K562 (cell line): ENCODE measurements at regions not wholly inside any gene's neighbourhood (a gene's known extent, or its start where the extent isn't known, plus 50 kb on each side); places are given as distances from the start of the nearest gene placed in this dataset.

ENCODE experiments used
- ATAC-seq: fragments of 200-7000 bp; cut with Tn5 transposase; 3 replicates; pipeline ENCODE4 v1.9.1; 2020; ENCODE audit warnings: moderate library complexity
- BruUV-seq: library from RNA; stranded (reverse); fragments of 400-500 nt; replicated peaks from 2 replicates; lab custom pipeline; 2021; lab: Mats Ljungman, UMichigan
- CTCF ChIA-PET: fragments of 300-600 bp; formaldehyde crosslinking; extraction: SDS; loops from one replicate; lab custom pipeline; 2021; ENCODE audit warnings: low intra/inter-chr PET ratio; lab: Yijun Ruan, JAX
- POLR2A ChIA-PET: fragments of 300-600, 350-650 bp; sonication (Branson Sonifier 250); formaldehyde crosslinking; extraction: SDS; loops from one replicate; lab custom pipeline; 2021; ENCODE audit warnings: antibody characterized with exemption, inconsistent platforms; lab: Yijun Ruan, JAX
- DNase-seq, 4 experiments: peaks; one replicate each; pipeline versions ENCODE4 v3.0.0 to v3.0.0-alpha.2; 2011 to 2018; ENCODE audit warnings: low spot score in 3 of 4, mixed read lengths in 3 of 4; ENCODE audit errors: extremely low read depth in 1 of 4
- FAIRE-seq: peaks from 2 replicates; lab custom pipeline; 2011; peaks lifted over from hg19 to GRCh38; lab: Jason Lieb, UNC
- H2AFZ ChIP-seq: 2 replicates; pipeline ENCODE4 v1.6.0; 2011; ENCODE audit warnings: low read depth, low read length, control low read depth, inconsistent platforms
- H3K27ac ChIP-seq: fragments of 200-600 bp; 3 replicates; pipeline ENCODE4 v1.8.0; 2011; ENCODE audit warnings: low read depth, mild to moderate bottlenecking, control low read depth, inconsistent platforms, low read length, moderate library complexity, mixed read lengths; ENCODE audit errors: extremely low read depth
- H3K27me3 ChIP-seq, 2 experiments: fragments of 300-600 bp in 1 of 2; 2 replicates in 1 of 2; 3 replicates in 1 of 2; pipeline versions ENCODE4 v1.6.0 to v1.8.0; 2011; ENCODE audit warnings: inconsistent platforms in 2 of 2, low read length in 2 of 2, mild to moderate bottlenecking in 1 of 2, mixed read lengths in 1 of 2, moderate library complexity in 1 of 2; ENCODE audit not compliant: control insufficient read depth in 2 of 2, insufficient read depth in 2 of 2
- H3K36me3 ChIP-seq: fragments of 300-600 bp; 3 replicates; pipeline ENCODE4 v1.8.0; 2011; ENCODE audit warnings: mild to moderate bottlenecking, low read length, inconsistent platforms; ENCODE audit not compliant: control insufficient read depth, insufficient read depth
- H3K4me1 ChIP-seq, 2 experiments: fragments of 200-600 bp in 1 of 2; replicated peaks in 1 of 2; 2 replicates in 1 of 2; 3 replicates in 1 of 2; pipeline versions ENCODE4 v1.5.1 to v1.8.0; 2011; ENCODE audit warnings: inconsistent platforms in 2 of 2, low read length in 2 of 2, mild to moderate bottlenecking in 1 of 2, mixed read lengths in 1 of 2, moderate library complexity in 1 of 2; ENCODE audit not compliant: control insufficient read depth in 2 of 2, insufficient read depth in 2 of 2
- H3K4me2 ChIP-seq: 2 replicates; pipeline ENCODE4 v1.6.1; 2011; ENCODE audit warnings: low read length, control low read depth, inconsistent platforms, mixed read lengths; ENCODE audit not compliant: insufficient read depth
- H3K4me3 ChIP-seq: fragments of 200-600 bp; sonication (generic), shearing (Covaris generic); 2 replicates; pipeline ENCODE4 v1.5.1; 2016; ENCODE audit warnings: control low read depth, inconsistent platforms
- H3K79me2 ChIP-seq: fragments of 200-600 bp; 3 replicates; pipeline ENCODE4 v1.8.0; 2011; ENCODE audit warnings: low read length, inconsistent platforms; ENCODE audit not compliant: control insufficient read depth, insufficient read depth
- H3K9ac ChIP-seq, 2 experiments: 2 replicates each; pipeline versions ENCODE4 v1.6.0 to v1.6.1; 2011; ENCODE audit warnings: low read depth in 2 of 2, low read length in 2 of 2, control low read depth in 1 of 2, inconsistent platforms in 1 of 2, mild to moderate bottlenecking in 1 of 2, mixed read lengths in 1 of 2; ENCODE audit not compliant: insufficient read depth in 1 of 2
- H3K9me1 ChIP-seq: one replicate; pipeline ENCODE4 v1.6.0; 2011; ENCODE audit warnings: inconsistent platforms, mild to moderate bottlenecking, low read length, moderate library complexity; ENCODE audit not compliant: control insufficient read depth, insufficient read depth
- H3K9me3 ChIP-seq: replicated peaks from 2 replicates; pipeline ENCODE4 v1.5.1; 2011; ENCODE audit warnings: low read depth, low read length, inconsistent platforms; ENCODE audit not compliant: control insufficient read depth, insufficient read depth
- H4K20me1 ChIP-seq: replicated peaks from 2 replicates; pipeline ENCODE4 v1.6.1; 2011; ENCODE audit warnings: low read length, inconsistent platforms, mixed read lengths; ENCODE audit not compliant: control insufficient read depth, insufficient read depth
- GATA2 ChIP-seq: sonication (generic); formaldehyde crosslinking; IDR thresholded peaks from 2 replicates; pipeline ENCODE4 v1.4.0; 2020; ENCODE audit warnings: mild to moderate bottlenecking, missing genetic modification reagents
- PRPF4 ChIP-seq: fragments of 200-400 bp; formaldehyde crosslinking; IDR thresholded peaks from one replicate; pipeline ENCODE4 v1.6.1; 2017; ENCODE audit warnings: low read length, low read depth, mild to moderate bottlenecking; ENCODE audit not compliant: insufficient read depth, poor library complexity, severe bottlenecking
- TCF7L2 ChIP-seq: fragments of 150-350 bp; IDR thresholded peaks from 2 replicates; pipeline ENCODE4 v1.6.1; 2016; ENCODE audit warnings: low read depth, mild to moderate bottlenecking, low read length, moderate library complexity
- ZNF766 ChIP-seq: fragments of 200-800 bp; sonication (Bioruptor generic); conservative IDR thresholded peaks from 2 replicates; pipeline ENCODE4 v1.6.1; 2016; ENCODE audit warnings: missing genetic modification characterization, missing compliant biosample characterization
- WGBS: fragments of 100-300 bp; shearing (Covaris generic); methylation state at CpG from one replicate; pipeline ENCODE4 v1.1.6; 2016; ENCODE audit warnings: low coverage, mixed read lengths; ENCODE audit not compliant: insufficient coverage; ENCODE audit errors: missing lambda C conversion rate; 5-methylcytosine and 5-hydroxymethylcytosine counted together
- in situ Hi-C: fragments of 300-500 bp; cut with MboI; formaldehyde crosslinking; loops from 4 replicates; pipeline ENCODE4 v1.15.0; 2018; ENCODE audit warnings: inconsistent platforms, mixed read lengths
- intact Hi-C: fragments of 100-400 bp; cut with micrococcal nuclease; formaldehyde crosslinking; loops from 2 replicates; pipeline ENCODE4 v1.14.2; 2022
- TF ChIP-seq, protein P1 (sequence below): sonication (generic); IDR thresholded peaks from 2 replicates; pipeline ENCODE4 v1.6.1; 2016

DNA sequence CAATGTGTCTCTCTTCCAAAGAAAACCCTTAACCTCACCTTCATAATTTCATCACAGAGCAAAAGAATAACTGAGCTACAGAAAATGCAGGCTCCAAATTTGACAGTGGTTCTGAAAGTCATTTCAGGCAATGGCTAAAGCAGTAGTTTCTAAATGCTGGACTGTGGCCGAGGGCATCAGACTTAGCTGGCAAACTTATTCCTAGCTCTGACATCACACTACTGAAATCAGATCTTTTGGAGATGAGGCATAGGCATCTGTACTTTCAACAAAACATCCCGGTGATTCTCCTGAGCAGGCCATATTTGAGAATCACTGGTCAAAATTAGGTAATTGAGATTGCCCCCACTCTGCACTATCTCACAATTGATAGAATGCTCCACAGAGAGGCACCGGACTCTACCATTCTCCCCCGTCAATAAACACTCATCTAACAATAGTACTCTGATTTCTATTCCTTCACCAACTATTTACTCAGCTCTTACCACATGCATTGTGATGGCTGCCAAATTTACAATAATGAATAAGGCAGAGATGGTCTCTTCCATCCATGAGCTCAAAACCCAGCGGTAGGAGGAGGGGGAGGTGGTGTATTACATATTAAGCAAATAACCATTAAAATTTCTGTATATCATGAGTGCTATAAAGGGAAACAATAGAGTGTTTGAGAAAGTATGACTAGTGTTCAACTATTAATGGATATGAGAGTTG is 57.3 kb upstream of the SPRED1 start:
- no peak overlapping the region for H3K9ac ChIP-seq
- H3K27ac ChIP-seq = no peak overlapping the region
- no peaks in the 10 kb centered on the region for H3K9me3 ChIP-seq
- no peak overlapping the region for H2AFZ ChIP-seq
- H4K20me1 ChIP-seq = no peaks in the 10 kb centered on the region
- in situ Hi-C loops = no loop called here
- H3K4me1 ChIP-seq = no peaks in the 10 kb centered on the region
- ChIA-PET CTCF (no interaction called here), POLR2A (no interaction called here)
- intact Hi-C loops = no loop called here
- TF ChIP-seq PRPF4 (no peak), TCF7L2 (no peak), GATA2 (no peak), ZNF766 (no peak)
- TF ChIP-seq, protein P1, sequence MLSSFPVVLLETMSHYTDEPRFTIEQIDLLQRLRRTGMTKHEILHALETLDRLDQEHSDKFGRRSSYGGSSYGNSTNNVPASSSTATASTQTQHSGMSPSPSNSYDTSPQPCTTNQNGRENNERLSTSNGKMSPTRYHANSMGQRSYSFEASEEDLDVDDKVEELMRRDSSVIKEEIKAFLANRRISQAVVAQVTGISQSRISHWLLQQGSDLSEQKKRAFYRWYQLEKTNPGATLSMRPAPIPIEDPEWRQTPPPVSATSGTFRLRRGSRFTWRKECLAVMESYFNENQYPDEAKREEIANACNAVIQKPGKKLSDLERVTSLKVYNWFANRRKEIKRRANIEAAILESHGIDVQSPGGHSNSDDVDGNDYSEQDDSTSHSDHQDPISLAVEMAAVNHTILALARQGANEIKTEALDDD = no peak
- H3K79me2 ChIP-seq = no peaks in the 10 kb centered on the region
- WGBS = under 1% methylated on average over 5 of the region's 5 CpGs
- no peak for DNase-seq
- H3K4me3 ChIP-seq = no peak overlapping the region
- no TSS peak for BruUV-seq
- peaks cover 0 to 3% of the 10 kb centered on the region in 2 experiments; a peak in 1 of 5 replicates for H3K27me3 ChIP-seq
- no peak for FAIRE-seq
- ATAC-seq = no peak
- no peaks in the 10 kb centered on the region for H3K9me1 ChIP-seq
- no peak overlapping the region for H3K4me2 ChIP-seq
- no peaks in the 10 kb centered on the region for H3K36me3 ChIP-seq
